GM19240 (cell line): ENCODE measurements at regions not wholly inside any gene's neighbourhood (a gene's known extent, or its start where the extent isn't known, plus 50 kb on each side); places are given as distances from the start of the nearest gene placed in this dataset.
"Not testable (repeated sequence)": the region's sequence is repeated elsewhere in the genome, so short reads cannot be mapped to it uniquely, and the experiment has no call there.

ENCODE experiments used
- DNase-seq: peaks from one replicate; pipeline ENCODE4 v3.0.0; 2011; ENCODE audit warnings: low spot score; ENCODE audit not compliant: insufficient read length

GRCh38 chr13:90201676-90202460 is 1145.6 kb upstream of the MIR17HG start:
- DNase-seq, result no peak

- DNase-seq, result no peak
These were observed 1142.4 kb upstream of the MIR17HG start for GRCh38 chr13:90205081-90205480.

- DNase-seq, result no peak
These were observed 1141.6 kb upstream of the MIR17HG start for GRCh38 chr13:90205911-90206310.

GRCh38 chr13:90217275-90217674 is 1130.2 kb upstream of the MIR17HG start:
- no peak for DNase-seq

- DNase-seq, result no peak
These were observed 1124.7 kb upstream of the MIR17HG start for GRCh38 chr13:90222758-90223157.

- no peak for DNase-seq
These were observed 1117.2 kb upstream of the MIR17HG start for GRCh38 chr13:90230311-90230710.

GRCh38 chr13:90232291-90232690 is 1115.2 kb upstream of the MIR17HG start:
- no peak for DNase-seq

GRCh38 chr13:90233933-90234672 is 1113.4 kb upstream of the MIR17HG start:
- no peak for DNase-seq

GRCh38 chr13:90237852-90238251 is 1109.6 kb upstream of the MIR17HG start:
- no peak for DNase-seq

GRCh38 chr13:90238413-90238812 is 1109.1 kb upstream of the MIR17HG start:
- DNase-seq, result no peak

- no peak for DNase-seq
These were observed 1108.4 kb upstream of the MIR17HG start for GRCh38 chr13:90239130-90239529.

- no peak for DNase-seq
These were observed 1101.5 kb upstream of the MIR17HG start for GRCh38 chr13:90246005-90246404.

- DNase-seq, result no peak
These were observed 1100.7 kb upstream of the MIR17HG start for GRCh38 chr13:90246687-90247345.

- DNase-seq, result no peak
These were observed 1093.7 kb upstream of the MIR17HG start for GRCh38 chr13:90253806-90254205.

- DNase-seq, result no peak
These were observed 1093.0 kb upstream of the MIR17HG start for GRCh38 chr13:90254437-90254836.

- DNase-seq, result no peak
These were observed 1090.7 kb upstream of the MIR17HG start for GRCh38 chr13:90256746-90257145.

- no peak for DNase-seq
These were observed 1089.4 kb upstream of the MIR17HG start for GRCh38 chr13:90258129-90258528.

- no peak for DNase-seq
These were observed 1086.1 kb upstream of the MIR17HG start for GRCh38 chr13:90261343-90261742.

- DNase-seq, result no peak
These were observed 1077.3 kb upstream of the MIR17HG start for GRCh38 chr13:90270226-90270625.

GRCh38 chr13:90272356-90272755 is 1075.1 kb upstream of the MIR17HG start:
- no peak for DNase-seq

GRCh38 chr13:90276216-90276615 is 1071.3 kb upstream of the MIR17HG start:
- DNase-seq, result no peak

GRCh38 chr13:90278231-90278630 is 1069.3 kb upstream of the MIR17HG start:
- not testable (repeated sequence) for DNase-seq
